Putamen (tissue), 1 donor: ENCODE measurements at regions not wholly inside any gene's neighbourhood (a gene's known extent, or its start where the extent isn't known, plus 50 kb on each side); places are given as distances from the start of the nearest gene placed in this dataset.

ENCODE experiments used
- DNase-seq: peaks from one replicate; pipeline ENCODE4 v3.0.0-alpha.2; 2016; ENCODE audit warnings: low spot score

DNA sequence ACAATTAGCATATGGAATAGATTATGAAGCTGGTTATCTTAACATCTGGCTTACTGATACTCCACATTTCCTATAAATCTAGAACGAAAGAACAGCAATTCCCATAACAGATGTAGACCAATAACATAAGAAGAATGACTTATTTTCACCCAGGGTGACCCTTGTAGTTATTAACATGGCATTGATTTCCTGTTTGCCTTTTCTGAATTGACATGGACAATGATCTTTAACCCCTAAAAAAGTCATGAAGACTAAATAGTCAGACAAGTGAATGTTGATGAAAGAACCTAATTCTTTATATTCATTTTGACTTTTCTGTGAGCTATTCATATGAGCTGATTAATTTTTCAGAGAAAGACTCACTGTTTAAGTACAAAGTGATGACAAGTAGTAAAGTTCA is 175.3 kb upstream of the CD180 start:
- no peak for DNase-seq

DNA sequence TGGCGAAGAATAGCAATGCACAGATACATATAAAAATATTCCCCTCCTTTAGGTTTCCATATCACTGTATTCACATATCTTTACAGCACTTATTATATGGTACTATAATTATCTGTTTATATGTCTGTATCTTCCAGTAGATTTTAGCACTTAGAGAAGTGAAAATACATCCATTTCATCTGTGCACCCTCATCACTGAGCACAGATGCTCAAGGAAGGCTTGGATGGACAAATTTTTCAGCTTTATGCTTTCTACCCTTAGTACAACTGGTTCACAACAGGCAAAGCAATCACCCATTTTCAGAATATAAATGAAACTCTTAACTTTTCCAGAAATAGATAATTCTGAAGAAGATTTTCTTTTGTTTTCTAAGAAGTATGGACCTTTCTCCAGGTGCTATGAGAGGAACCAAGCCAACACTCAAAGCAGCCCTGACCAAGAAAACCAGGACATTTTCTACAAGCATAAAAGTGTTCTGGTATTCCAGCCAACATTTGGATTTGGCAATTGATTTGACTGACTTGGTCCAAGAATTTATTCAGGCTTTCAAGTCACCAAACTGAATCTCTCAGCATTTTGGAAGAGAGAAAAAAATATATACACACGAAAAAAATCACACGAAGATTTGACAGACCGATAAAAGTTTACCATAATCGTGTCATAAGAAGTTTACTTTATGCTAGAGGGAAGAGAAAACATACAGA is 170.2 kb upstream of the CD180 start:
- no peak for DNase-seq

DNA sequence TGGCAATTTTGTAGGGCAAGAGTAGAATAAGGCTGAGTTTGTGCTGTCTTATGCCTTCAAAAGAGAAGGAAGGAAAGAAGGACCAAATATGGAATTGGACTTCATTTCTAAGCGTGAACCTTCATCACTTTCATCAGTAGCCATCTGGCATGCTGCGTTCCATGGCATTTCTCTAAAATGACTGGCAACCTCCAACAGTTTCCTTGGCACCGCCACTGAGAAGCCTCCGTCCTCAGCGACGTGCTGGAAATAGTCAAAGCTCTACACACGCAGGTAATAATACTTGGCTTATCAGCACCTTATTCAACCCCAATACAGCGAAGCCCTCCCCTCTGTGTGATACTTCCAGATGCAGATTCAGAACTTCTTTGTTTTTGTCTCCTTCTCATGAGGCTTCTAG is 169.7 kb upstream of the CD180 start:
- no peak for DNase-seq

DNA sequence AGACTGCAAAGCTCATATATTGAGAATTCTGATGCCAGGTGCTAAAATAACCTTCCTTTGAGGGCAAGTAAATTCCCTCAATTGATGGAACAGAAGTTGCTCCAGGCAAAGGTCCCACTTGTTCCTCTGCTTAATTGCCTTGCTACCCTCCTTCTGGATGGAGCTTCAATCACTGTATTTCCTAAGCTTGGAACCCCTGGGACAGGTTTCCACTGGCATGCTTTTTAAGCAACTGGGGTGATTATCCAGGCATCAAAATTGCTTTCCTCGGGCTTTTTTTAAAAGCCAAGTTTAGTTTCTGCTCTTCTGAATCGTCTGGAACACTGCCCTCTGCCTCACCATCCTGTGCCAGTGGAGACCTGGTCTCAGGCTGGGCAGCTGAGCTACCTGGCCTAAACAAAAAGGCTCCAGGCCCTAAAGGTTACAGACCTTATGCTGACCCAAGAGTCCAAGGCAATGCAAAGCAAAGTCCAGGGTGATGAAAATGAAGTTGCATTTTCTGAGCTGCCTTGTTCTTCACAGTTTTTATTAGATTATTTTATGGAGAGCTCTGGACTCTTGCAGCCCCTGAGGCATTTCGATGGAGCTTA is 167.9 kb upstream of the CD180 start:
- DNase-seq = no peak

DNA sequence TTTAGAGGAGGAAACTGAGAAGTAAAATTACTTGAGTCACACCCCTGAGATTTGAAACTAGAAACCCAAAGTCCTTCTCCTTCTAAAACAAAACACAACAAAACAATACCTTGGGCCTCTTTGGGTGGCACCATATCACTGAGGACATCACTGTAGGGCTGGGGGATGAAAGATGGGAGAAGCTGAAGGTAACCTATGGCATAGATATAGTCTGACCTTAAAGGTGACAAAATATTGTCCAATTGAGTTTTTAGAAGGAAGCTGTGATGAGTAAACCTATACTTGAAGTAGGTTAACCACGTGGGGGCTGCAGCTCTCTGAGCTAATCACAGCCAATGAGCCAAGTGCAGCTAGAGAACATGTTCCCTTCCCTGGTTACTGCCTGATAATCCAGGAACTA is 167.4 kb upstream of the CD180 start:
- DNase-seq = no peak

DNA sequence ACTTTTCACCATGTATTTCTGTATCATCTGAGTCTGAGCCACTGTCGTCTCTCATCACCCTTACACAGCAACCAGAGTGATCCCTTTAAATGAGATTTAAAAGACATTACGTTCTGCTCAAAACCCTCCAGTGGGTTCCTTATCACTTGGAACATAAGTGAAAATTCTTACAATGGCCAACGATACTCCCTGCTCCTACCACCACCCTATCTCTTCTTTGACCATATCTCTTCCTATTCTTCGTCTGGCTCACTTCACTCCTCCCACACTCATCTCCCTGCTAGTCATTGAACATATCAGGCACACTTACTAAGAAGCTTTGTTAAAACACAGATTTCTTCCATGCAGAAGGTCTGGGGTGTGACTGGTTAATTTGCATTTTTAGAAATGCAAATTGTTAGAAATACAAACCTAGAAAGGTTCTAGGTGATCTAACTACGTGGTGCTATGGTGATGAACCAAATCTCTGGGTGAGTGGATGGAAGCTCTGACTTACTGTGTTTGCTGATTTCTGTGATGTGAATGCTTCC is 166.6 kb upstream of the CD180 start:
- DNase-seq = no peak

DNA sequence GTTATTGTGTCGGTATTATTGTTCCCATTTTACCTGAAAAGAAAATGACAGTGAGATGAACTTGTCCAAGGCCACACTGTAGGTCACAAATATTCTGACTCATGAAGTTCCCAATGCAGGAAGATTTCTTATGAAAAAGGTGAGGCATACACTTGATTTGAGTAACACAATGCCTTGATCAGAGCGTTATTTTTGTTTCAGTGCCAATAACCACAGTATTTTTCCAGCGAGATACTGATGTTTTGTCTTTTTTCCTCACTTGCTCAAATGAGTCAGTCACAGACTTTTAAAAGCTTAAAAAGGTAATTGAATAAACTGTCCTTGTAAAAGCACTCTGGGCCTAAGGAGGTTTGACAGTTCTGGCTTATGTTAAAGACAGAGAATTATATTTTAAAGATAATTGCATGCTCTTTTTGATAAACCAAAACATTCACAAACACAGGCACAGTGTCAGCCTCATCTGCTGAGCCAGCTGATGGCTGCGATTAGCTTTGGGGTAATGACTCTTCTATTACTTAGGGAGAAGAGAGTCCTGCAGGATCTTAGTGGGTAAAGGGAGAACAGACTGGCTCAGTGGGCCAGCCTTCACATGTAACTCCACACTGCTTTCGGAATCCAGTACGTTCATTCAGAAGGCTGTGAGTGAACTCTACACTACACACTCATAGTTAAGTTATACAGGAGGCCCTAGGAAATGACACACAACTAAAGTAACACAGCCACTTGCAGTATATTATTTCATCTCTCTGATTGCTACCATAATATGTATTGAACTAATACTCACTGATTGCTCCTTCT is 165.5 kb upstream of the CD180 start:
- no peak for DNase-seq

DNA sequence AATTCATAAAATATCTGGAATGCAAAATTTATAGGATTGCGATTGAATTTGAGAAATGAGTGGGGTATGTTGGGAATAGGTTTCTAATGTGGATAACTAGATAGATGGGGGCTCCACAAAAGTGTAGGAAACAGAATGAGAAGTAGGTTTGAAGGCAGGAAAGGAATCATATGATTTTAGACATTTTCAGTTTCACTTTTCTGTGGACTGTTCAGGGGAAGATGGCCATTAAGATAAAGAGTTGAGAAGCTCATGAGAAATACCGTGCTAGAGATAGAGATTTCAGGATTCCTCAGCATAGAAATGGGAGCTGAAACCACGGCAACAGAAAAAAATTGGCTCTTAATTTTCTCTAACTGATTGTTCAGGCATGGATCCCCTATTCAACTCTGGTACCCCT is 163.4 kb upstream of the CD180 start:
- DNase-seq = no peak

DNA sequence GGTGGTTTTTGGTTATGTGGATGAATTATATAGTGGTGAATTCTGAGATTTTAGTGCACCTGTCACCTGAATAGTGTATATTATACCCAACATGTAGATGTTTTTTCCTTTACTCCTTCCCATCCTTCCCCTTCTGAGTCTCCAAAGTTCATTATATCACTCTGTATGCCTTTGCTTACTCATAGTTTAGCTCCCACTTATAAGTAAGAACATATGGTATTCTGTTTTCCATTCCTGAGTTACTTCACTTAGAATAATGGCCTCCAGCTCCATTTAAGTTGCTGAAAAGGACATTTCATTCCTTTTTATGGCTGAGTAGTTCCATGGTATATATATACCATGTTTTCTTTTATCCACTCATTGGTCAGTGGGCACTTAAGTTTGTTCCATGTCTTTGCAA is 161.6 kb upstream of the CD180 start:
- DNase-seq = no peak

DNA sequence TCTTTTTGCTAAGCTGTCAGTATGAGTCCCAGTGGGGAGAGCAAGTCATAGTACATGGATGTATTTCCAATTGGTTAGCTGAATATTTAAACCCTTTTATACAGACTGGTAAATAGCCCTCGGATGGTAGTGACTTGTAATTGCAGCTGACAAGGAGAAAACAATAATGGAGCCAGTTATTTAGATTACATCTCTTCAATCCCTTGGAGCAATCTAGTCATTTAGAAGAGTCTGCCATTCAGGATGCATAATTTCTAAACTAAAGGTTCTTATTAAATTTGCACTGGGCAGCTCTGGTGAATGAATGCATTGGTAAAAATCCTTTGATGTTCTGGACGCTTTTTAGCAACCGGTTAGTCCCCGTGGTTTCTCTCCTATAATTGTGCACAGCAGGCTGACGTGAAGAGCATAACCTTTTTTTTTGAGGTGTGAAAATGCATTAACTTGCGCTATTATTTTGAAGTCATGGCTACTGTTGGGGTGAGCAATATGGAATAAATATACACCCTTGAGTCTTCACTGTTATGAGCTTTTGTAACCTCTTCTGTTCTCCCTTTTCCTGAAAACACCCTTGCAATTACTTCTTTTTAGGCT is 158.6 kb upstream of the CD180 start:
- no peak for DNase-seq

DNA sequence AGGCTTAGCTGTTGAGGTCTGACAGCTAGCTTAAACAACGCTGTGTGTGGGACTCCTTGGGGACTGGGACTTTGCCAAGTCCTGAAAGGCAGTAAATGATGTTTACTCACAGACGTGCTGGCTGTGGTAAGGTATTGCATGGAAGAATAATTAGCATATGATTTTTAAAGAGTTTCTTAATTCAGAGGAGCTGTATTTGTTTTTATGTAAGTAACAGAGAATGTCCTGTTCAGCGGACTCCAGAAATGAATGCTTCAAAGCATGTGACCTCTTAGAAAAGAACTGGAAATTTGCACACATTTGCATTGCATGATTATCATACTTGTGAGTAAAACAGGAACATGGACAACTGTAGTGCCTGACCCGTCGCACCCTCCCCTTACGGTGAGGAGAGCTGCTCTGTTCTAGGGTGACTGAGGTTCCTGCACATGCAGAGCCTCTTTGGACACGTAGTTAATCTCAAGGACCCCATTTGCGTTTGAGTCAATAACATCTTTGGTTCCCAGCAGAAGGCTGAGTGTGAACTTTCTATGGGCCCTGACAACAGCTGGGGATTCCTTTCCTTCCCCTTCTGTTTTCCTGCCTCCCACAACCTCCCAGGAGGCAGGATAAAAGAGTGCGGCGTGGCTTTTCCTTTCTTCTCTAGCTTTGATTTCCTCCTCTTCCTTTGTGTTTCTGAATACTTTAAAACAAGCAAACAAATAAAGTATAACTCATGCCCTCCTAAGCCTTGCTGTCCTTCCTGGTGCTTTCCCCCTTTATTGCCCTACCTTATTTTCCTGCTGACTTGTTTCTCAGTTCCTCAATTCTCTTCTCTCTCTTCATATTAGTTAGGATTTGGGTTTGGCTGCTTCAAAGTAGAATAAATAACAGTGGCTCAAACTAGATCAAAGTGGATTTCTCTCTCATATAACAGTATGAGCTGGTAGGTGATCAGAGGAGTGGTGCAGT is 157.2 kb upstream of the CD180 start:
- peak; percentile 10 for DNase-seq

DNA sequence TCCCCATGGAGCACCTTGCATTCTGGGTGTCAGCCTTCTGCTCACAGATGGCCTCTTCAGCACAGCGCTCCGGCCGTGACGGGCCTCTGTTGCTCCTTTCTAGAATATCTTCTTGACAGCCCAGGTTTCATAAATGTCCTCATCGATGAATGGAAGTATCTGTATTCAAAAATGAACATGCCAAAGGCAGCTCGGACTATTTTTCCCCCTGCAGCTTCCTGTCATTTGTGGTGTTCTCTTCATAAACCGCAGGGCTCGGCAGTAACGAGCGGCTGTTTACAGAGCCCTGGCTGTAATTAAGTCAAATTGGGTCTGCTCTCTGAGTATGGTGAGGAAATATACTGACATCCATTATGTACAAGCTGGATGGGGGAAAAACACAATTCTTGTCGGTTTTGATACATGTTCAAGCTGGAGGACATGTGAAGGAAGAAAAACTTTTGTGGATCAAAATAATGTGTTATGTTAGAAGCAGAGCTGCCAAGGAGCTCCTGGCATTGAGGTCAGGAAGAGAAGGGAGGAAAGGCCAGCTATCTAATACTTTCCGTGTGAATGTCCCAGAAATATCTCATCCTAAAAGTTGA is 154.1 kb upstream of the CD180 start:
- DNase-seq = no peak

DNA sequence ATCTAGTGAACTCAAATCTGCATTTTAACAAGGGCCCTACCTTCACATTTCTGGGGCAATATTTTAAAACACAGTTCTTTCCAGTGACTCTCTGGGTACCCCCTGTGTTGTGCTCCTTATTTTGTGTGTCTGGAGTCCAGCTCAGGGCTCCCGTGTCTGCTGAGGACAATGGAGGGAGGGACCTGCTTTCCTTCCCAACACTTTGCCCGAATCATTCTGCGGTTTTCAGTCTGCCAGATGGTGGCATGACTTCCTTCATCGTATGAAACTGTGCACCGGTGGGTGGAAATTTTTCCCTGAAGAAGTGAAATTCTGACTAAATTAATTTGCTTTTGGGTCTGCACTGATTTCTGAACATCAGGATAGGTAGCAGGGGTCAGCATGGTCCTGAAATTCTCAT is 153.6 kb upstream of the CD180 start:
- DNase-seq = no peak

DNA sequence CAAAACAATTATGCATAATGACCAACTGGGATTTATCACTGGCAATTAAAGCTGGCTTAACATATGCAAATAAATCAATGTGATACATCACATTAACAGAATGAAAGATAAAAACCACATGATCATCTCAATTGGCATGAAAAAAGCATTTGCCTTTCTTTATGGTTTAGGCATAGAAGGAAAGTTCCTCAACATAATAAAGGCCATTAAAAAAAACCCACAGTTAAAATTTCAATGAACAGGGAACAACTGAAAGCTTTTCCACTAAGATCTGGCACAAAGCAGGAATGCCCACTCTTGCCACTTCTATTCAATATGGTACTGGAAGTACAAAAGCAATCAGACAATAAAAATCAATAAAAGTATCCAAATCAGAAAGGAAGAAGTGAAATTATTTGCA is 151.2 kb upstream of the CD180 start:
- no peak for DNase-seq

DNA sequence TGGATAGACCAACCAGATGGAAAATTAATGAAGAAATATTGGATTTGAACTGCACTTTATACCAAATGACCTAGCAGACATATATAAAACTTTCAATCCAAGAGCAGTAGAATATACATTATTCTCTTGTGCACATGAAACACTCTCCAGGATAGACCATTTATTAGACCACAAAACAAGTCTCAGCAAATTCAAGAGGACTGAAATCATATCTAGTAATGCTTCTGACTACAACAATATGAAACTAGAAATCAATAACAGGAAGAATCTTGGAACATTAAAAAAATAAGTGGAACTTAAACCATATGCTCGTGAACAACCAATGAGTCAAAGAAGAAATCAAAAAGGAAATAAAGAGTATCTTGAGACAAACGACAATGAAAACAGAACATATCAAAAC is 150.0 kb upstream of the CD180 start:
- DNase-seq = no peak

DNA sequence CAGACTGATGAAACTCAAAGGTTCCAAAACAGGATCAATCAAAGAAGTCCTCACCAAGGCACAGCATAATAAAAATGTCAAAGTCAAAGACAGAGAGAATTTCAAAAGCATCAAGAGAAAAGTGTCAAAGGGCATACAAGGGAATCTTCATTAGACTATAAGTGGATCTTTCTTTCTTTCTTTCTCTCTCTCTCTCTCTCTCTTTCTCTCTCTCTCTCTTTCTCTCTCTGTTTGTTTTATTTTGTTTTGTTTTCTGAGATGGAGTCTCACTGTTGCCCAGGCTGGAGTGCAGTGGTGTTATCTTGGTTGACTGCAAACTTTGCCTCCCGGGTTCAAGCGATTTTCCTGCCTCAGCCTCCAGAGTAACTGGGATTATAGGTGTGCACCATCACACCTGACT is 148.3 kb upstream of the CD180 start:
- no peak for DNase-seq

DNA sequence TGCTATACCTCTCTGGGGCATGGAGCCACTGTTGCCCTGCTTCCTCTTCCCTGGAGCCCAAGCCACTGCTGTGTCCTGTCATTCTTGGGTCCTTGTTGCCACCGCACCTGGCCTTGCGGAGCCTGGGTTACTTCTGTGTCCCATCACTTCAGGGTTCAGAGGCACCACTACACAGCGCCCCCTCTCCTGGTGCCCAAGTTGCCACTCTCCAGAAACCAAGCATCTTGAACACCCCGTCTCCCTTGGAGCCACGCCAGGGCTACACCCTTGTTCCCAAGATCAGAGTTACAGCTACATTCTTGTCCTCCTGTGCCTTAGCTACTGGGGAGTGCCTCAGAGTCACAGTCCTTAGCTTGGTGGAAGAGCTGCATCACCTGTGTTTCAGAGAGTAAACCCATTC is 147.2 kb upstream of the CD180 start:
- no peak for DNase-seq

DNA sequence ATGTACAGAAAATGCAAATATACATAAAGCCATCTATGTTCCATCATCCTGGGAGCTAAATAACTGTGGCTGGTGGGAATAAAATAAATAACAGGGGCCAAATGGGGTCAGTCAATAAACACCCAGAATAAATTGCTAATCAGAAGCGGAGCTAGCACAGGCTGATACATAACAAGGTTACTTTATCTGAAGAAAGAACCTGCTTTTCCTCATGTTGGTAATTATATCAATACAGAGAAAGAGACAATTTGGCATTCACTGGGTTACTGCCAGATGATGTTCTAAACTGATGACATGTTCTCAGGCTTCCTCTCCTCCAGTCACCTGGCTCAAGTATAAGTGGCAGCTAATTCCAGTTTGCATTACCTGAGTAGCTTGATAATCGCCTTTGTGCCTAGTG is 144.9 kb upstream of the CD180 start:
- DNase-seq = no peak

DNA sequence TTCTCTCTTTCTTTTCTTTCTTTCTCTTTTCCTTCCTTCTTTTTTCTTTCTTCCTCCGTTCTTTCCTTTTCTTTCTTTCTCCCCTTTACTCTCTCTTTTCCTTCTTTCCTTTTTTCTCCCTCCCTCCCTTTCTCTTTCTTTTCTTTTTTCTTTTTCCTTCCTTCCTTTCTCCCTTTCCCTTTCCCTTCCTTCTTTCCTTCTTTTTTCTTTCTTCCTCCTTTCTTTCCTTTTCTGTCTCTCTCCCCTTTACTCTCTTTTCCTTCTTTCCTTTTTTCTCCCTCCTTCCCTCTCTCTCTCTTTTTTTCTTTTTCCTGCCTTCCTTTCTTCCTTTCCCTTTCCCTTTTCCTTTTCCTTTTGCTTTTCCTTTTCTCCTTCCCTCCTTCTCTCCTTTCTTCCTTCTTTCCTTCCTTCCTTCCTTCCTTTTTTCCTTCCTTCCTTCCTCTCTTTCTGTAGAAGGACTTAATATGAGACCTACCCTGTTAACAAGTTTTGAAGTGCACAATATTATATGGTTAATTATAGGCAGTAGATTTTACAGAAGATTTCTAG is 142.7 kb upstream of the CD180 start:
- no peak for DNase-seq

DNA sequence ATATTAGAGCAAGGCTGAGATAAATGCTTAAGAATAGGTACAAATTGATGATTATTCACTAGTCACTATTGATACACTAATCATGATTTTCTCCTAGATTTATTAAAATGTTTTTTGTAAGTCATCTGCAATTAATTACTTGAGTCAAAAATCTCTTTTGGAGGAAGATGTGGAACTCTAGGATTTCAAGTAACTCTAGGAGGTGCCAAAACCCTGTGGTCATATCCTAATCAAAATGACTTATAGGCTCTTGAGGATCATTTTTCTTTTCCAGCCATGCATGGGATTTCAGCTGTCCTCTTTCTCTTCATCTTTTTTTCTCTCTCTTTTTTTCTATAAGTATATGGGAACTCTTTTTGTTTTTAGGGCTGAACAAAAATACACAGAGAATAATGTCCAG is 141.8 kb upstream of the CD180 start:
- no peak for DNase-seq

DNA sequence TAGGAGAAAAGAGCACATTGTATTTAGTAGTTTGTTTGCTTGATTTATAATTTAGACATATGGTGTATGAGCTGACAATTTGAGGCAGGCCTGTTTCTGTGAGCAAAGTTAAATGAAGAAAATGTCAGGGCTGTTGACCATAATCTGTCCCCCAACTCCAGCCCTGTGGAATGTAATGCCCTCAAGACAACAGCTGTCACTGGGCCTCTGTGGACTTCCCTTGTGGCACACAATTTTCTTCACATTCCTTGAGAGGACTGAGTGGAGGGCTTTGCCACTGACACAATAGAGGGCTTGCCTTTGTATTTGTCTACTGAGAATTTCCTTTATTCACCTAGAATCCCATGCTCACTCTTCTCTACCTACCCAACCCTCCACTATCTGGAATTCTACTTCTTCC is 141.2 kb upstream of the CD180 start:
- no peak for DNase-seq
